Liver (tissue), 3 donors: ENCODE measurements at regions not wholly inside any gene's neighbourhood (a gene's known extent, or its start where the extent isn't known, plus 50 kb on each side); places are given as distances from the start of the nearest gene placed in this dataset.

Source experiments
- JUND ChIP-seq, 2 donors: IDR thresholded peaks; 2 replicates each; pipeline ENCODE4 v1.6.1; 2016; ENCODE audit warnings: antibody characterized with exemption in 2 of 2
- TF ChIP-seq, protein P1 (sequence below): fragments of 150-350 bp; IDR thresholded peaks from 2 replicates; pipeline ENCODE4 v1.5.1; 2017; ENCODE audit warnings: improper control_type of control experiment, low read depth, low read length; ENCODE audit not compliant: missing input control
- donor health status: healthy.
- donor health status: healthy.

- TF ChIP-seq, protein P1, sequence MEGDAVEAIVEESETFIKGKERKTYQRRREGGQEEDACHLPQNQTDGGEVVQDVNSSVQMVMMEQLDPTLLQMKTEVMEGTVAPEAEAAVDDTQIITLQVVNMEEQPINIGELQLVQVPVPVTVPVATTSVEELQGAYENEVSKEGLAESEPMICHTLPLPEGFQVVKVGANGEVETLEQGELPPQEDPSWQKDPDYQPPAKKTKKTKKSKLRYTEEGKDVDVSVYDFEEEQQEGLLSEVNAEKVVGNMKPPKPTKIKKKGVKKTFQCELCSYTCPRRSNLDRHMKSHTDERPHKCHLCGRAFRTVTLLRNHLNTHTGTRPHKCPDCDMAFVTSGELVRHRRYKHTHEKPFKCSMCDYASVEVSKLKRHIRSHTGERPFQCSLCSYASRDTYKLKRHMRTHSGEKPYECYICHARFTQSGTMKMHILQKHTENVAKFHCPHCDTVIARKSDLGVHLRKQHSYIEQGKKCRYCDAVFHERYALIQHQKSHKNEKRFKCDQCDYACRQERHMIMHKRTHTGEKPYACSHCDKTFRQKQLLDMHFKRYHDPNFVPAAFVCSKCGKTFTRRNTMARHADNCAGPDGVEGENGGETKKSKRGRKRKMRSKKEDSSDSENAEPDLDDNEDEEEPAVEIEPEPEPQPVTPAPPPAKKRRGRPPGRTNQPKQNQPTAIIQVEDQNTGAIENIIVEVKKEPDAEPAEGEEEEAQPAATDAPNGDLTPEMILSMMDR, result no peak
- TF ChIP-seq JUND (IDR thresholded peaks at IDR 0.05), result no peak
These were observed 84.1 kb upstream of the BARX2 start for GRCh38 chr11:129291546-129291945.
